Stimulated activated memory B cell treated with anti-CD40 and anti-IgM and Interleukin-4, amounts not matched to agents 10 μg/mL and 1 μg/mL and 100 μg/mL, for 72 hours (primary cell): ENCODE measurements at regions not wholly inside any gene's neighbourhood (a gene's known extent, or its start where the extent isn't known, plus 50 kb on each side); places are given as distances from the start of the nearest gene placed in this dataset.

Experiments
- ATAC-seq: fragments of 150-1000 bp; cut with Tn5 transposase; 2 replicates; pipeline ENCODE4 v1.10.0; 2021
- H3K27ac Mint-ChIP-seq: one replicate; pipeline ENCODE4 v1.8.0; 2022; ENCODE audit warnings: mild to moderate bottlenecking, mixed read lengths
- H3K27me3 Mint-ChIP-seq: one replicate; pipeline ENCODE4 v1.8.0; 2022; ENCODE audit warnings: mixed read lengths
- H3K36me3 Mint-ChIP-seq: one replicate; pipeline ENCODE4 v1.8.0; 2022; ENCODE audit warnings: mixed read lengths
- H3K4me1 Mint-ChIP-seq: one replicate; pipeline ENCODE4 v1.8.0; 2022; ENCODE audit warnings: mixed read lengths
- H3K4me3 Mint-ChIP-seq: one replicate; pipeline ENCODE4 v1.8.0; 2022; ENCODE audit warnings: mild to moderate bottlenecking, moderate library complexity, mixed read lengths
- H3K9me3 Mint-ChIP-seq: one replicate; pipeline ENCODE4 v1.8.0; 2022; ENCODE audit warnings: mixed read lengths

DNA sequence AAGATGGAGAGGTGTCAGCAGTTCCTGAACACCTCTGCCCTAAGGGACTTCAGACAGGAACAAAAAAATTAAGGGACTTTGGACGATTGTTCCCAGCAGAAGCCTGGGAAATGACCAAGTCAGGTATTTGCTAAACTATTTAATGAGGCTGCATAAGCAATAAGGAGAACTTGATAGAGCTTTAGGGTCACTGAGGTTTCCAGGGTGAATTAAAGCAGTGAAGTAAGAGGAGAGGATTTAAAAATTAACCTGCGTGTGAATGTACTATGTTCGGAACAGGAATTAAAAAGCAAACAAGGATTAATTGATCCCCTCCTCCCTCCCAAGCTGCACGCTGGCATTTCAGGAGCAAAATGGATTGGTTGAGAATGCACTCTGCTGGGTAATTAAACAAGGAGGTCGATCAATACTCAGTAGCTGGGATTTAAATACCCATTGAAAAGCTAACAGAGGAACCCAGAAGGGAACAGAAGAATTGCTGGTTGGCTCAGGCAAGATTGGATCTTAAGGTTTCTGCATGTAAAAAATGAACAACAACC is 157.2 kb downstream of the RNF152 start:
- Mint-ChIP-seq H3K27me3 (no peaks in the 10 kb centered on the region), H3K4me3 (no peak overlapping the region), H3K4me1 (no peaks in the 10 kb centered on the region), H3K27ac (no peak overlapping the region), H3K36me3 (no peaks in the 10 kb centered on the region), H3K9me3 (no peaks in the 10 kb centered on the region)
- ATAC-seq = no peak

DNA sequence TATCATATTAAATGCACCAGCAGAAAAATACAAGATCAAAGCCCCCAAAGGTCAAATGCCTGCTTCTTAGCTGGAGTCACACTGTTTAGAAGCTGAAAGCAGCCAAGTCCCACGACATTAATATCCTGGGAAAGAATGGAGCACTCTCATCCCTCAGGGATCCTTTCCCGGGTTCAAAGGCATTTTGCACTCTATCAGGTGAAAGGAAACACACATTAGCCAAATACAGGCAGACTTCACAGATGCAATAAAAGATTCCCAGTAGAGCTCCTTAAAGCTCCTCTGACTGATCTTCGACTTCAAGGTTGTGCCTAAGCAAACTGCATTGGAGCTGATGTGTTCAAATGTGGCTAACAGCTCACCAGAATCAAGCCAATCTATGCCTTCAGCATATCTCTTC is 158.4 kb downstream of the RNF152 start:
- Mint-ChIP-seq H3K9me3 (no peaks in the 10 kb centered on the region), H3K27me3 (no peaks in the 10 kb centered on the region), H3K4me3 (no peak overlapping the region), H3K36me3 (no peaks in the 10 kb centered on the region), H3K4me1 (no peaks in the 10 kb centered on the region), H3K27ac (no peak overlapping the region)
- ATAC-seq = no peak

DNA sequence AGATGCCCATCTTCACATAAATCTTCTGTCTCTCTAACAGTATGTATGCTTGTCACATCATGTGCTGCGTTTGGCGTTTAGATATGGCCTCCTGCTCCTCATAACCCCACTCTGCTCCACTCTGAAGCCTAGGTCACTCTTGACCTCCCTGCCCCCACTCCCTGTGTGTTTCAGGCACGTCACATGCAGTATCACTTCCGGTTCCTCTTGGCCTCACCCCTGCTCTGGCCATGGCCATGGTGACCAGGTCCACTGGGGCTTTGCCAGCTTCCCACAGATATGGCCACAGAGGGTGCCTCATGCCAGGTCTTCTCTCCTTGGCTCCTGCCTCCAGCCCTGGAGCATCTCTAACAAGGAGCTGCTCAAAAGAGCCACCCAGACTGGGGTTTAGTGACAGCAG is 160.0 kb downstream of the RNF152 start:
- no peaks in the 10 kb centered on the region for H3K27me3 Mint-ChIP-seq
- no peaks in the 10 kb centered on the region for H3K36me3 Mint-ChIP-seq

DNA sequence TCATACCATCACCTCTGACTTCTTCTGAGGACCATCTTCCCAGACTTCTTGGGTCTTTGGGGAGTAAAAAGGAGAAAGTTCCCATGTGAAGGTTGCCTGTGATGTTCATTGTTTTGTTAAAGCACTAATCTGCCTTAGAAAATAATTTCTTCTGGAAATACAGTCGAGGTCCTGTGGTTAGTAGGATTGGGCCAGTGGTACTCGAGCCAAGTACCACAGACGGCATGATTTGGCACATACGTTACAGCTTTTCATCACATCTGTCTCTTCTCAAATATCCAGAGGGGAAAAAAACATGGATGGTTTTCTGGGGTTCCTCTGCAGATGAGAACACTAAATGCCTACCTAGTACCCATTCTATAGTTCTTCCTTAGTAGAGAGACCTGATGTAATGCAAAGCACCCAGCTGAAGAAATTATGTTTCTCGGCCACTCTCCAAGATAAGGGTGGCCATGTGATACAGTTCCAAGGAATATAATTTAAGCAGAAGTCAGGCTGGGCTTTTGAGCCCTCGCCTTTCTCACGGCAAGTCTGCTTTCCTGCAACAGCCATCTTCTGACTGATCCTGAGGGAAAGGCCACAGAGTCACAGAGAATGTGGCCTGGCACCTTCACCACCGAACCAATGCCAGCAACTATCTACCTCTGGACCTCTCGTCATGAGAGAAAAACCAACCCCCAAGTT is 161.0 kb downstream of the RNF152 start:
- H3K4me3 Mint-ChIP-seq = no peak overlapping the region
- no peak for ATAC-seq

More for the DNA sequence above, 160.0 kb downstream of the RNF152 start:
- Mint-ChIP-seq H3K4me1 (no peaks in the 10 kb centered on the region), H3K27ac (no peak overlapping the region), H3K9me3 (no peaks in the 10 kb centered on the region), H3K4me3 (no peak overlapping the region)
- peak; percentile 12 for ATAC-seq

DNA sequence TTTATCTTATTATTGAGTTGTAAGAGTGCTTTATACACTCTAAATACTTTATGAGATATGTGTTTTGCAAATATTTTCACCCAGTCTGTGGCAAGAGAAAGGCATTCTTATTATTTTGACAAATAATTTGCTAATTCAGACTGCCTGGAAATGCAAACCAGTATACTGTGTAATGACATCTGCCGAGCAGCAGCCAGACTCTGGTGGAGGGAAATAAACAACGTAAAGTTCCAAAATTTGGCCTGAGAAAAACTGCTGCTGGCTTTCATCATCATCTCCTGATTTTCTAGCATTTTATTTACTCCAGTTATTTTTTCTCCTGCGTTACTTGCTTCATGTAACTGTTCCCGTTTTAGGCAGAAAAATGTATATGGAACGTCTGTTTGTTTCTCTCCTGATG is 161.6 kb downstream of the RNF152 start:
- Mint-ChIP-seq H3K27me3 (no peaks in the 10 kb centered on the region), H3K4me1 (no peaks in the 10 kb centered on the region), H3K36me3 (no peaks in the 10 kb centered on the region), H3K27ac (no peak overlapping the region), H3K4me3 (no peak overlapping the region), H3K9me3 (peaks cover 4% of the 10 kb centered on the region)
- no peak for ATAC-seq

More for the DNA sequence above, 161.0 kb downstream of the RNF152 start:
- no peaks in the 10 kb centered on the region for H3K4me1 Mint-ChIP-seq
- no peak overlapping the region for H3K27ac Mint-ChIP-seq
- H3K36me3 Mint-ChIP-seq = no peaks in the 10 kb centered on the region
- peaks cover 4% of the 10 kb centered on the region for H3K9me3 Mint-ChIP-seq
- H3K27me3 Mint-ChIP-seq = no peaks in the 10 kb centered on the region

DNA sequence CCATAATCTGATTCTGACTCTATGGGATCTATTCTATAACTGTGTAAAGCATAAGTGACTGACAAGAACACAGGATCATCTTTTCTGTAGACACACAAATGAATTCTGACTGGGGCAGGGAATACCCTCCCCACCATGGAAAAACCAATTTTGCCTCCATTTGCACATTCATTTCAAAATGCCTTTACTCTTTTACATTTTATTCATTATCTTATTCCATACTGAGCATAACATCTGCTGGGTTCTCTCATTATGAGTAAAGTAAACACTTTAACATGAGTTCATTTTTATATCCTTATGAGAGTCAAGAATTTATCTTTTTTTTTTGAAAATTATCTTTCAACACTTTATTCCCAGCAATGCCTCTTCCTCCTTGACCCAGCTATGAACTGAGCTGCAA is 163.5 kb downstream of the RNF152 start:
- no peak for ATAC-seq
- H3K4me1 Mint-ChIP-seq = no peaks in the 10 kb centered on the region
- H3K27me3 Mint-ChIP-seq = no peaks in the 10 kb centered on the region
- H3K36me3 Mint-ChIP-seq = no peaks in the 10 kb centered on the region
- no peak overlapping the region for H3K4me3 Mint-ChIP-seq
- peaks cover 7% of the 10 kb centered on the region for H3K9me3 Mint-ChIP-seq
- no peak overlapping the region for H3K27ac Mint-ChIP-seq

DNA sequence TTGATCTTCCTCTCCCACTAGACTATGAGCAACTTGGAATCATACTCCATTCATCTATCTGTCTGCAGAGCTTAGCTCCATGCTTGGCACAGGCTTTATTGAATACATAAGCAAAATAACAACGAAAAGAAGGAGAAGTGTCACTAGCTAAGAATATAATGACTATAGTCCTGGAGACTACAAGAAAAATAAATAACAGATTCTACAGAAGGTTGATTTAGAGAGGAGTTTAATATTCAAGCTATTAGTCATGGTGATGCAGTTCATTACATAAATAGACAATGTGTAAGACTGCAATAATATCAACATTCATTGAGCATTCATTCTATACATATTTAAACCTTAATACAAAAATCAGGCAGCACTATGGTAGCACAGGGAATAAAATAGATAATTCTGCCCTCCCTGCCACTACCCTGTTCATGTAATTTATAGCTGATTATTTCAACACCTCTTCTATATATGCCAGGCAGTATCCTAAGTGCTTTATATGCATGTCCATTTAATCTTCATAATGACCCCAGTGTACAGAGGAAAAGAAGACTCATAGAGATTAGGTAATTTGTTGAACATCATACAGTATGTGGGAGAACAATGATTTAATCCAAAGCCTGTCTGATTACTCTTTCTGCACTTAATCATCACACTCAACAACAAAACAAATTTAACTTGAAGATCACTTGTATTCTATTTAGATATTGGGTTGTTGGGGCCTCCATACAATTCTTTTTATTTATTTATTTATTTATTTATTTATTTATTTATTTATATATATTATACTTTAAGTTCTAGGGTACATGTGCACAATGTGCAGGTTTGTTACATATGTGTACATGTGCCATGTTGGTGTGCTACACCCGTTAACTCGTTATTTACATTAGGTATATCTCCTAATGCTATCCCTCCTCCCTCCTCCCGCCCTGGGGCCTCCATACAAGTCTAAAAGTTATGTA is 165.3 kb downstream of the RNF152 start:
- no peaks in the 10 kb centered on the region for H3K4me1 Mint-ChIP-seq
- no peak overlapping the region for H3K4me3 Mint-ChIP-seq
- no peak overlapping the region for H3K27ac Mint-ChIP-seq
- ATAC-seq = no peak
- H3K9me3 Mint-ChIP-seq = peaks cover 7% of the 10 kb centered on the region
- H3K36me3 Mint-ChIP-seq = no peaks in the 10 kb centered on the region
- H3K27me3 Mint-ChIP-seq = no peaks in the 10 kb centered on the region

DNA sequence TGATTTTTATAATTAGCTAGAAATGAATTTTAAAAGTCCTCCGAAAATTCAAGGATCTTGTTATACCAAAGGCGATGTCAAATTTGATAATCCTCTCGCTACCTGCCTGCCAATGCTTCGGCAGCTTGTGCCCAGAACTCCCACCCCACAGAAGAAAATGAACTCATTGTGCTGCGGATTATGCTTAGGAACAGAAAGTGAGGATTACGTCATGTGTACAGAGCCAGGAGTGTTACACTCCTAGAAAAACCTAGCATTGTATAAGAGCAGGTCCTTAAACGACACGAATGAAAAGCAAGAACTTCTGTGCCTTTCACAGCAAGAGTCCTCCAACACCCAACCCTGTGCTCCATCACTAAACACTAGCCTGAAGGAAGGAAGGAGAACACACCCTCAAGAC is 168.3 kb downstream of the RNF152 start:
- Mint-ChIP-seq H3K9me3 (peaks cover 7% of the 10 kb centered on the region), H3K4me3 (no peak overlapping the region), H3K27me3 (no peaks in the 10 kb centered on the region), H3K36me3 (no peaks in the 10 kb centered on the region), H3K27ac (no peak overlapping the region), H3K4me1 (no peaks in the 10 kb centered on the region)
- no peak for ATAC-seq

DNA sequence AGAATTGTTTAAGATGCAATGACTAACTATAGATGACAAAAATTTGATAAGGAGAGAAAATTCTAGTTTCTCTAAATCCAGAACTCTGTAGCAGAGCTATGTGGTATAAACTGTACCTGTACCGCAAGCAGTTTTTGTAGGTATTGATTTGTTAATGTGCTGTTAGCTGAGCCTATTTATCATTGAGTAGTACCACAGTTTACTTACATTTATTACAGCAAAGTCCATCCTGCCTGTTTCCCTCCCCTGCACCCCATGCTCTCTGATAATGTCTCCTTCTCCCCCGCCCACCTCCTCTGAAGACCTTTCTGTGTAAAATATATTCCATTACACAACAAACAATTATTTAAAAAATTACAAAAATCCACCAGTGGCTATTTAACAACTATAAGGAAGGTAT is 170.6 kb downstream of the RNF152 start:
- no peak for ATAC-seq
- Mint-ChIP-seq H3K36me3 (no peaks in the 10 kb centered on the region), H3K4me3 (no peak overlapping the region), H3K27ac (no peak overlapping the region), H3K4me1 (no peaks in the 10 kb centered on the region), H3K9me3 (peaks cover 7% of the 10 kb centered on the region), H3K27me3 (no peaks in the 10 kb centered on the region)

DNA sequence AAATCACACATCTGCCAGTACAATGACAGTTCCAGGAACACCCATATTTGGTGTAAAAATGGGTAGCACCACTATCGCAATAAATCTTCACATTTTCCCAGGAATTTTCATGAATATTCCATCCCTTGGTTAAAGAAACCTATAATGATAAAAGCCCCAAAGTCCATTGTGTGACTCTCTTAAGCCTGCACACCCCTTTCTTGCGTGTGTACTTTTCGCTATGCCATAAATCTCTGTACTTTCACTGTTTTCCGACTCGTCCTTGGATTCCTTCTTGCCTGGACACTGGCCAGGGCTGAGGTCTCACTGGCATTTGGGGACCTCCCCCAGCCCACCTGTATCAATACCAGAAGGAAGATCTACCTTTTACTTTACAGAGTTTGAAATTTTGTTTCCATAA is 172.3 kb downstream of the RNF152 start:
- Mint-ChIP-seq H3K27me3 (no peaks in the 10 kb centered on the region), H3K4me1 (no peaks in the 10 kb centered on the region), H3K9me3 (peaks cover 4% of the 10 kb centered on the region), H3K36me3 (no peaks in the 10 kb centered on the region), H3K4me3 (no peak overlapping the region), H3K27ac (no peak overlapping the region)
- no peak for ATAC-seq

DNA sequence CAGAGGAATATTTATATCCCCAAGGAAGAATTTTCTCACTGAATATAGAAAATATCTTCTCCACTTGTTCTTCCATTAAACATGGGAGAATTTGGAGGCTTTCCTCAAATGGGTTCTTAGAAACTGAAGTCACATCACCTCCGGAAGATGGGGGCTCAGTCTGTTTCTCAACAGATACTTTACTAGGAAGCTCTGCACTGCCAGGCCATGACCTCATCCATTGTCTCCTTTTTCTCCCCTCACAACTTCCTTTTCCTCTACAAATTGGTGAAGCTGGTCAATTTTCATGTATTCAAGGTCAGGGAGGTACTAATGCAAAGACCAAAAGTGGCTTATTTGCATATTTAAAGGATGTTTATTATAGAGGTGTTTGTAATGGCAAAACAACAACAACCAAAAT is 173.1 kb downstream of the RNF152 start:
- ATAC-seq = no peak
- H3K4me3 Mint-ChIP-seq = no peak overlapping the region
- no peaks in the 10 kb centered on the region for H3K27me3 Mint-ChIP-seq
- H3K4me1 Mint-ChIP-seq = no peaks in the 10 kb centered on the region
- no peaks in the 10 kb centered on the region for H3K36me3 Mint-ChIP-seq
- no peaks in the 10 kb centered on the region for H3K9me3 Mint-ChIP-seq
- no peak overlapping the region for H3K27ac Mint-ChIP-seq

DNA sequence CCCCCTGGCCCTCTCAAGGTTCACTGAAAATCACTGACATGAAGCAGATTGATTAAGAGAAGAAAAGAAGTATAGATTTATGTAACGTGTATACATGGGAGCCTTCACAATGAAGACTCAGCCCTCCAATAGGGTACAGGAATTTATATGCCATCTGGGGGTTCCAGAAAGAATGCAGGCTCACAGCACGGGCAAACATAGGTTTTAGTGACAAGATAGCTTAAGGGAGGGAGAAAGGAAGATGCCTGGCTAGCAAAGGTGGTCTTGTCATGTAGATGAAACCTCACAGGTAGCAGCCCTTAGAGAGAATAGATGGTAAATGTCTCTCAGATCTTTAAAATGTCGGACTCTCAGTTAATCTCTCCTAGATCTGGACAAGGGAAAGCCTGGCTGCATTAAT is 173.9 kb downstream of the RNF152 start:
- H3K4me3 Mint-ChIP-seq = no peak overlapping the region
- no peaks in the 10 kb centered on the region for H3K36me3 Mint-ChIP-seq
- H3K27ac Mint-ChIP-seq = no peak overlapping the region
- no peak for ATAC-seq
- no peaks in the 10 kb centered on the region for H3K9me3 Mint-ChIP-seq
- H3K27me3 Mint-ChIP-seq = no peaks in the 10 kb centered on the region
- no peaks in the 10 kb centered on the region for H3K4me1 Mint-ChIP-seq

DNA sequence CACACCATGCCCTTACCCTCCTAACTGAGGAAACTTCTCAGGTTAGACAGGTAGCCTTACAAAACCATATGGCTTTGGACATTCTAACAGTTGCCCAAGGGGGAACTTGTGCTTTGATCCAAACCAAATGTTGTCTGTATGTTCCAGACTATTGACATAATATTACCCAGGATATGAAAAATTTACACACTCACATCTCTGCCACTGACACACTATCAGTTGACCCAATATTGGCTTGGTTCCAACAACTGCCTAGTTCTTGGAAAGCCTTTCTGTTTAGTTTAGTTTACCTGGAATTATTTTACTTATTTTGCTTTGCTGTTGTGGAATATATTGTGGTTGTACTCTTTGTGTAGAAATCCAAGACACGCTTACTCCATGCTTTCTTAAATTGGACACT is 178.4 kb downstream of the RNF152 start:
- H3K4me3 Mint-ChIP-seq = no peak overlapping the region
- H3K36me3 Mint-ChIP-seq = no peaks in the 10 kb centered on the region
- no peak overlapping the region for H3K27ac Mint-ChIP-seq
- no peaks in the 10 kb centered on the region for H3K27me3 Mint-ChIP-seq
- H3K9me3 Mint-ChIP-seq = no peaks in the 10 kb centered on the region
- no peaks in the 10 kb centered on the region for H3K4me1 Mint-ChIP-seq
- ATAC-seq = no peak

DNA sequence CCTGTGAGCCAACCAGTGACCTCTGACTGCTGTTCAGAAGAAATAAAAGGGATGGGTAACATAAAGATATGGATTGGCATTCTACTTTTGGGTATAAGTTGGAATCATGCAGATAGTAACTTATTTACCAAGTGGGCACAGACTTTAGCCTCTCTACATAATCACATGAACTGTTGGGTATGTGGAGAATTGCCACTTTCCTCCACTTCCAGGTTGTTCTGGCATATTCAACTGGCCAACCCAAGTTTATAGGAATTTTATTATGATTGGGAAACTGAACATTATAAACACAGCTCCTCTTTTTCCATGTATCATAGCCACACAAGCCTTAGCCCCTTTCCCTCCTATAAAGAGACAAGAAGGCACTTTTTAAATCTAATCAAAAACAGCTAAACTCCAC is 179.3 kb downstream of the RNF152 start:
- H3K27ac Mint-ChIP-seq = no peak overlapping the region
- no peaks in the 10 kb centered on the region for H3K36me3 Mint-ChIP-seq
- no peaks in the 10 kb centered on the region for H3K27me3 Mint-ChIP-seq
- H3K4me1 Mint-ChIP-seq = no peaks in the 10 kb centered on the region
- H3K9me3 Mint-ChIP-seq = no peaks in the 10 kb centered on the region
- no peak for ATAC-seq
- H3K4me3 Mint-ChIP-seq = no peak overlapping the region

DNA sequence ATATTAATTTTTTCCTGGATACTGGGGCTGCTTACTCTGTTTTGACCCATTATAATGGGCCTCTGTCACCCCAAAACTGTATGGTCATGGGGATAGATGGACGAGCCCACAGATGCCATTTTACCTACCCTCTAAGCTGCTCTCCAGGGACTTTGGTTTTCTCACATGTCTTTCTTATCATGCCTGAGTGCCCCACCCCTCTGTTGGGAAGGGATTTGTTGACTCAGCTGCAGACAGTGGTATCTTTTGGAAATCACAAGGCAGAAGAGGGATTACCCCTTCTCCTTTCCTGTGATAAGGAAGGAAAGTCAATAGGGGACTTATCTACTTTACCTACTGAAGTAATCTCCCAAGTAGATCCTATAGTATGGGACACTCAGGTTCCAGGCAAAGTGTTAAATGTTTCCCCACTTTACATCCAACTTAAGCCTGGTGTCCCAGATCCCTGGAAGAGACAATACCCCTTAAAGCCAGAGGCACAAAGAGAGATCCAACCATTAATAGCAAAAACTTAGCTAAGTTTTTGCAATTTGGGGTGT is 182.7 kb downstream of the RNF152 start:
- Mint-ChIP-seq H3K9me3 (no peaks in the 10 kb centered on the region), H3K27ac (no peak overlapping the region), H3K4me3 (no peak overlapping the region), H3K36me3 (no peaks in the 10 kb centered on the region), H3K4me1 (no peaks in the 10 kb centered on the region), H3K27me3 (no peaks in the 10 kb centered on the region)
- ATAC-seq = no peak
